Head of caudate nucleus (tissue), 42 donors: ENCODE measurements at regions not wholly inside any gene's neighbourhood (a gene's known extent, or its start where the extent isn't known, plus 50 kb on each side); places are given as distances from the start of the nearest gene placed in this dataset.

Source experiments
- DNase-seq, 42 donors: peaks; one replicate each; pipeline versions ENCODE4 v3.0.0 to v3.0.0-alpha.2; 2020 to 2021; ENCODE audit warnings: mixed read lengths in 7 of 42
- intact Hi-C: fragments of 100-400 bp; cut with DNase I; formaldehyde crosslinking; loops from one replicate; pipeline ENCODE4 v1.15.0; 2022

- DNase-seq: no peak
These were observed 279.6 kb upstream of the PLSCR5 start for GRCh38 chr3:146884721-146885120.

DNA sequence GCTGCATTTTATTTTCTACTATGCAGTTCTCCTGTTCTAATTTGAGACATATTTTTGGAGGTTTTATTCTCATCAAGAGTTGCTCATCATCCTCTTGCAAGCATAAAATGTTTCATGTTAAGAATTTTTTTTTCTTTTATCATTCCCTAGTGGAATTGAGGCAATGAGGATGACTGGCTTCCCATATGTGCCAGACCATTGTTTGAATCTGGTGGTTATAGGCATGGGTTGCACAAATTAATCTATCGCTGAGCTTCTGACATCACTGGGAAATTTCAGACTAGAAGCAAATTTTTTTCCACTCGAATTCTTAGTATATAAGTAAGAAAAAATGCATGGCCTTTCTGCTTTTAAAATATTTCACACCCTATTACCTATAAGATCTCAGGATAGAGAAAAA is 279.1 kb upstream of the PLSCR5 start:
- intact Hi-C loops: no loop called here
- no peak for DNase-seq

More at GRCh38 chr3:146884721-146885120, 279.6 kb upstream of the PLSCR5 start:
- intact Hi-C loops: no loop called here

DNA sequence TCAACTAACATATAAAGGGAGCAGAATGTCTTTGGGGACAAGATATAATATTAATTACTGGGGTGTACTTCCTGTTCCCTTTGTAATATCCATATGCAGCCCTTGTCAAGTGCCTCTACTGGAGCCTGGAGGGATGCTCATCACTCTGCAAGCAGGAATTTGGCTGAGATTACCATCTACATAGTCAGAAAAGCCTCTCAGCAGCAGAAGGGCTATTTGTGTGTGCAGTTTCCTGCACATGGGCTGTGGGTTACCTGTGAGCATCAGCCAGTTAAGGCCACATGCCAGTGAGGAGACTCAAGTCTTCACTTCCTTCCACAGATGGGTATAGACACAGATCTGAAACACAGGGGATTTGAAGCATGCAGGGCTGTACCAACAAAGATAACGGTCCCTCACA is 278.1 kb upstream of the PLSCR5 start:
- no peak for DNase-seq
- intact Hi-C loops: no loop called here

DNA sequence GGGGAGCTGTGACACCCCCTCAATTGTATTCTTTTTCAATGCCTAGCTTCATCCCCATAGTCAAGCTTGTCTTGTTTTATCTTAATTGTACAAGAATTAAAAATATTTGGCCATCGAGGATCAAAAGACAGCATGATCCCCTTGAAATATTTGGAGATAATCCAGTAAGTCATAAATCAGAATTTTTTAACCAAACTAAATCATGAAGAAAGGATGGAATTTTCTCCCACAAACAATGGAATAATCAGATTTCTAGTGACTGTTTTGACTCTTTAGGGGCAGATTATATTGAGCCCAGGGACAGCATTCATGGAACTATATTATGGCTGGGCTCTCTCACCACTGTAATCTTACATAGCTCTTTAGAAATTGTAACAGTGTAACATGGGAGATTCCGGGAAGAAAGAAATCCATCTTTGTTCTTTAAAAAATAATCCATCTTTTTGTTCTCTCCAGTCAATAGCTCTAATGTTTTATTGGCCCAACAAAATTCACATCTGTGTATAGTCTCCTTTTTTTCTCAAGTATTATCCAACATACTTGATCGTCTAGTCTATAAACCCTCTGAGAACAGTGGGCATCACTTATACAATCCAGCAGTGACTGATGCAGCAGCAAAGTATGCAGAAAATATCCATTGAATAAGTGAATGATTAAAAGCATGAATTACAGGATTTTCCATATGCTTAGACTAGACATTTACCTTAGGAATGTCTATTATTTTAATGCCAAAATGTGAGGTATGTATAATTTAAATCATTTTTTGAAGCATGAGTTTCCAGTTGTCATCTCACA is 277.0 kb upstream of the PLSCR5 start:
- no peak for DNase-seq
- intact Hi-C loops: no loop called here

DNA sequence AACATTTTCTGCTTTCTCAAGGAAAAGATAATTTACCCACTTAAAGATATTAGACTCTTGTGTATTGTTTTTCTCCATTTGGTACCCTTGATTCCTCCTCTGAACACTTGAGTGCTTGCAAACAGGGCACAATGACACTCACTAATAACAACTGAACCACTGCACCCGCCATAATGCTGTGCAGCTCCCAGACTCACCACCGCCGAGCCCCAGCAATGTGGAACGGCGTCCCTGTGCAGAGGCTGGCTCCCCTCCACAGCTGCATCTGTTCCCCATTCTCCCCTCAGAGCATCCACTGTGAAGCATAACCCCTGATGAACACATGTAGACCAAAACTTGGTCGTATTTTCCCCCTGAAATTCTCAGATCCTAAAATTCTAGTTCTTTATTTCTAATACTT is 276.2 kb upstream of the PLSCR5 start:
- intact Hi-C loops: no loop called here
- no peak for DNase-seq

DNA sequence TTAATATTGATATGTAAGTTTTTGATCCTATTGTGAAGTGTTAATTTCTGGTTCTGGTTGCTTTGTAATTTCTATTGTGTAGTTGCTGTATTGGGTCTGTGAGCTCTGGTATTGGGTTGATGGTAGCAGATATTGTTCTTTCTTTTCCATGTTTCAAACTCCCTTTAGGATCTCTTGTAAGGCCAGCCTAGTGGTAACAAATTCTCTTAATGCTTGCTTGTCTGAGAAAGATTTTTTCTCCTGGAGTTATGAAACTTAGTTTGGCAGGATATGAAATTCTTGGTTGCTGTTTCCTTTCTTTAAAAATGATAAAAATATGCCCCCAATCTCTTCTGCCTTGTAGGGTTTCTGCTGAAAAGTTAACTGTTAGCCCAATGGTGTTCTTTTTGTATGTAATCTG is 268.6 kb upstream of the PLSCR5 start:
- no peak for DNase-seq
- intact Hi-C loops: no loop called here

DNA sequence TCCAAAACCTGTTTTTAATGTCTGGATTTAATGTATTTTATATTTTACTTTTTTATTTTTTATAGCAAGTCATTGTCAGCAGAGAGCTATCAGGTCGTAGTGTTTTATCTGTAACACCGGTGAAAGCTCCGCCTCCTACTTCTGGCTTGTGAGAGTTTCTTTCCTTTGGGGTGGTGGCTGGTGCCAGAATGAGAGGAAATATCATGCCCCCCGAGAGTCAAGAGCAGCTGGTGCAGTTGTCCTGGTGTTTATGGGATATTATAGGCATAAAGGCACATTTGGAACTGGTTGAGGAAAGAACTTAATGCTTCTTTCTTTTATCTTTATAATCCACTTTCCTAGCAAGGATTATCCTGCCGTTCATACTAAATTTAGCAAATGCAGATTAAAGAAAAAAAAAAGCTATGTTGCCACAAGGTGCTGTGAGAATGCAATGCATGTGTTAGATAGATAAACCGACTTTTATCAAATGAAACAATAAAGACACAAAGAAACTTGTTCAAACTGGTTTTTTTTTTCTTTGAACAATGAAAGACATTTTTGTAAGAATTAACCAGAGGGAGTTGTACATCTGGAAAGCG is 260.1 kb upstream of the PLSCR5 start:
- no peak for DNase-seq
- intact Hi-C loops: no loop called here

- intact Hi-C loops: no loop called here
- no peak for DNase-seq
These were observed 256.1 kb upstream of the PLSCR5 start for GRCh38 chr3:146861262-146861661.

GRCh38 chr3:146854523-146854922 is 249.4 kb upstream of the PLSCR5 start:
- no peak for DNase-seq
- intact Hi-C loops: no loop called here

DNA sequence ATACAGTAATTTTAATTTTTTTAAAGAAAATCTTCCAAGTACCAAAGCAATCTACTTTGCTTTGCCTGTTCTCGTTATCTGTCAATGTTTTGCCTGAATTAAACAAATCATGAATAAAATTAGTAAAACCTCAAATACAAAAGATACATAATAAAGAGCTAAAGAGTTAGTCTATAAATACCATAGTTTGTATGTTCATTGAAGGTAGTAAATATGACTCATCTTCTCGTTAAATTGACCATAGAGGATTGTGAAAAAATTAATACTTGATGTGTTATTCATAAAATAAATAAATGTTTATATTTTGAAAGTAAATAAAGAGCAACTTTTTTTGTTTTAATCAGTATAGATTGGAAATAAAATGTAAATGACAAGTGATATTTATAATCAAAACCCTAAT is 246.5 kb upstream of the PLSCR5 start:
- intact Hi-C loops: no loop called here
- no peak for DNase-seq

- DNase-seq: no peak
- intact Hi-C loops: no loop called here
These were observed 240.2 kb upstream of the PLSCR5 start for GRCh38 chr3:146845361-146845760.

DNA sequence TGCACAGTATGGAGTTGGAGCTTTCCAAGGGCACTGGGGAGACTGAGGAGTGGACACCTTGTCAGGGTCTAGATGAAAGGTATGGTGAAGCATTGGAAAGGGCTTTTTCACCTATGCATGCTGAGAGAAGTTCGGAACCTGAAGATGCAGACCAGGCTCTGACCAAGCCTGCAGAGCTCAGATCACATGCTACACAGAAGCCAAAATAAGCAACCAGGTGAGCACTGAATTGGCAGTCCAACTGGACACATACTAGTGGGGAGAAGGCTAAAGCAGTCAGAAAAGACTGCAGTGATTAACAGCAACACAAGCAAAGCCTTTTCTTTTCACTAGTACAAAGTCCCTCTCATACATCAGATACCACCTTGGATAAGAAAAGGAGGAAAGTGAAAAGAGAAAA is 238.3 kb upstream of the PLSCR5 start:
- no peak for DNase-seq
- intact Hi-C loops: no loop called here

- intact Hi-C loops: no loop called here
- no peak for DNase-seq
These were observed 234.7 kb upstream of the PLSCR5 start for GRCh38 chr3:146839727-146840375.

GRCh38 chr3:146838221-146838620 is 233.1 kb upstream of the PLSCR5 start:
- intact Hi-C loops: no loop called here

GRCh38 chr3:146834917-146835316 is 229.8 kb upstream of the PLSCR5 start:
- no peak for DNase-seq
- intact Hi-C loops: no loop called here

More at GRCh38 chr3:146838221-146838620, 233.1 kb upstream of the PLSCR5 start:
- no peak for DNase-seq

- intact Hi-C loops: no loop called here
- DNase-seq: no peak
These were observed 227.8 kb upstream of the PLSCR5 start for GRCh38 chr3:146832857-146833458.

DNA sequence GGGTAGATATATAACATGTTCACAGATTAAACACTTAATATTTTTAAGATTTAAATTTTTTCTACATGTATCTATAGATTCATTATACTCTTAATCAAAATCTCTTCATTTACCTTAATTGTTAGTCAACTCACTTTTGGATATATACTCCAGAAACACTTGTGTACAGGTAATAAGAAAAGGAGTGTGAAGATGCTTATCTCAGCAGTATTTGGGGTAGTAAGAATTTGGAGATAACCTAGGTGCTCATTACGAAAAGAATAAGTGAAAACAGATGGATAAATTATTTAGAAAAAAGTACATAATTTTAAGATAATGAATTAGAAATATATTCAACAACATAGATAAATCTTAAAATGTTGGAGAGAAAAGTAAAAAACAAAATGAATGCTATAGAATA is 226.5 kb upstream of the PLSCR5 start:
- intact Hi-C loops: no loop called here
- no peak for DNase-seq

GRCh38 chr3:146830231-146830630 is 225.1 kb upstream of the PLSCR5 start:
- intact Hi-C loops: no loop called here
- DNase-seq: no peak

DNA sequence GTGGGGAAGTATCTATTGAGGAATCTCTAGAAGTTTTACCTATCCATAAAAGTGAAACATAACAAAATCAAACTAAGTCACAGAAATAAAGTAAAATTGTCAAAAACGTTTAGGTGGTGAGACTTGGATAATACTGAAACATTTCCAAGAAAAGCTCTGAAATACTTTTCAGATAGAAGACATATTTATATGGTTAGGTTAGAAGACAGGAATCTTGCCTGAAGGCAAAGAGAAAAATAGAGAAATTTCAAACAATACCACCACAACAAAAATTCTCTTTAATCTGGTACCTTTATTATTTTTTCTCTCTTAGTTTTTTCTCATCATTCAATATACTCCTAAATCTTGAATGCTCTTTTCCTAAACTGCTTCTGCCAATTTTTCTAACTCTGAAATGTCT is 222.7 kb upstream of the PLSCR5 start:
- no peak for DNase-seq
- intact Hi-C loops: no loop called here

DNA sequence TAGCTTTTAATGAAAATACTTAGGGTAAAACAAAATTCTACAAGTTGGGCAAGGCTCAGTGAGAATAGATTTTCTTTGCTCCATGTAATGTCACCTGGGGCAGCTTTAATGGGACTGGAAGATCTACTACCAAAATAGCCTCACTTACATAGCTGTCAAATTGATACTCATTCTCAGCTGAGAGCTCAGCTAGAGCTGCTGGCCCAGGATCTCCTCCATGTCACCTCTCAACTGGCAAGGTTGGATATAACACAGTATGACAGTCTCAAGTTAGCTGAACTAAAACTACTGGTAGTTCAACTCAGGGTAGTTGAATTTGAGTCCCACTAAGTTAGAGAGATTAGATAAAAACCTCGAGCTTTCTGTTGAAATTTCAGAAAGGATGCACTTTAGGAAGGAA is 218.5 kb upstream of the PLSCR5 start:
- DNase-seq: no peak

More for the DNA sequence above, 218.5 kb upstream of the PLSCR5 start:
- intact Hi-C loops: no loop called here
